Globus pallidus (tissue), 1 donor: ENCODE measurements at regions not wholly inside any gene's neighbourhood (a gene's known extent, or its start where the extent isn't known, plus 50 kb on each side); places are given as distances from the start of the nearest gene placed in this dataset.

Experiments
- DNase-seq: peaks from one replicate; pipeline ENCODE4 v3.0.0-alpha.2; 2015; ENCODE audit warnings: low spot score

- DNase-seq: no peak
Measured at GRCh38 chr1:198472997-198473396, 67.5 kb downstream of the ATP6V1G3 start.

- DNase-seq: no peak
Measured at GRCh38 chr1:198472119-198472518, 68.4 kb downstream of the ATP6V1G3 start.

GRCh38 chr1:198467907-198468306 lies 72.6 kb downstream of the ATP6V1G3 start:
- DNase-seq: no peak

- no peak for DNase-seq
Measured at GRCh38 chr1:198467342-198467741, 73.1 kb downstream of the ATP6V1G3 start.

GRCh38 chr1:198465201-198466144 lies 75.0 kb downstream of the ATP6V1G3 start:
- DNase-seq: peak; percentile 27

- DNase-seq: no peak
Measured at GRCh38 chr1:198463709-198464108, 76.8 kb downstream of the ATP6V1G3 start.

GRCh38 chr1:198462365-198463019 lies 78.0 kb downstream of the ATP6V1G3 start:
- DNase-seq: no peak

GRCh38 chr1:198455966-198456365 lies 84.5 kb downstream of the ATP6V1G3 start:
- no peak for DNase-seq

GRCh38 chr1:198449727-198450433 lies 90.6 kb downstream of the ATP6V1G3 start:
- no peak for DNase-seq

GRCh38 chr1:198449261-198449660 lies 91.2 kb downstream of the ATP6V1G3 start:
- no peak for DNase-seq

GRCh38 chr1:198447468-198447867 lies 93.0 kb downstream of the ATP6V1G3 start:
- DNase-seq: no peak

GRCh38 chr1:198445872-198446271 lies 94.6 kb downstream of the ATP6V1G3 start:
- no peak for DNase-seq

- DNase-seq: no peak
Measured at GRCh38 chr1:198444792-198445191, 95.7 kb downstream of the ATP6V1G3 start.

GRCh38 chr1:198443365-198444233 lies 96.9 kb downstream of the ATP6V1G3 start:
- no peak for DNase-seq

GRCh38 chr1:198440842-198441241 lies 99.6 kb downstream of the ATP6V1G3 start:
- DNase-seq: no peak

- no peak for DNase-seq
Measured at GRCh38 chr1:198437332-198437731, 103.1 kb downstream of the ATP6V1G3 start.

GRCh38 chr1:198436276-198436675 lies 104.2 kb downstream of the ATP6V1G3 start:
- no peak for DNase-seq

GRCh38 chr1:198435056-198435455 lies 105.4 kb downstream of the ATP6V1G3 start:
- DNase-seq: no peak

- no peak for DNase-seq
Measured at GRCh38 chr1:198424441-198424840, 116.0 kb downstream of the ATP6V1G3 start.

- no peak for DNase-seq
Measured at GRCh38 chr1:198423673-198424072, 116.8 kb downstream of the ATP6V1G3 start.

GRCh38 chr1:198417039-198417438 lies 123.4 kb downstream of the ATP6V1G3 start:
- DNase-seq: no peak

- DNase-seq: no peak
Measured at GRCh38 chr1:198416296-198416695, 124.2 kb downstream of the ATP6V1G3 start.
